AML-193 (cell line): ENCODE measurements at regions not wholly inside any gene's neighbourhood (a gene's known extent, or its start where the extent isn't known, plus 50 kb on each side); places are given as distances from the start of the nearest gene placed in this dataset.
A peak's percentile ranks its signal among the peaks of the same experiment; 100 is the strongest.

Source experiments
- DNase-seq, 2 experiments: peaks; one replicate each; lab custom pipeline; 2025; lab: John Stamatoyannopoulos, UW

GRCh38 chr6:93083337-93084230 lies 335.8 kb downstream of the EPHA7 start:
- DNase-seq = no peak

GRCh38 chr6:93081901-93082300 lies 337.5 kb downstream of the EPHA7 start:
- DNase-seq = no peak

- no peak for DNase-seq
Observed at GRCh38 chr6:93079061-93079460, 340.3 kb downstream of the EPHA7 start.

GRCh38 chr6:93073811-93074210 lies 345.5 kb downstream of the EPHA7 start:
- DNase-seq = no peak

- DNase-seq = no peak
Observed at GRCh38 chr6:93069856-93070255, 349.5 kb downstream of the EPHA7 start.

GRCh38 chr6:93059911-93060310 lies 359.4 kb downstream of the EPHA7 start:
- DNase-seq = no peak

- DNase-seq = no peak
Observed at GRCh38 chr6:93057584-93057983, 361.8 kb downstream of the EPHA7 start.

GRCh38 chr6:93048381-93048780 lies 371.0 kb downstream of the EPHA7 start:
- no peak for DNase-seq

GRCh38 chr6:93047033-93047432 lies 372.3 kb downstream of the EPHA7 start:
- DNase-seq = no peak

- no peak for DNase-seq
Observed at GRCh38 chr6:93045156-93045555, 374.2 kb downstream of the EPHA7 start.

GRCh38 chr6:93040375-93040774 lies 379.0 kb downstream of the EPHA7 start:
- DNase-seq = peak; percentile 77 to 84

GRCh38 chr6:93036835-93037234 lies 382.5 kb downstream of the EPHA7 start:
- peak; percentile 43 to 73 for DNase-seq

GRCh38 chr6:93035756-93036155 lies 383.6 kb downstream of the EPHA7 start:
- DNase-seq = no peak

GRCh38 chr6:93021235-93021915 lies 398.0 kb downstream of the EPHA7 start:
- no peak for DNase-seq

GRCh38 chr6:93017626-93018025 lies 401.7 kb downstream of the EPHA7 start:
- no peak for DNase-seq

- no peak for DNase-seq
Observed at GRCh38 chr6:93017213-93017612, 402.1 kb downstream of the EPHA7 start.

GRCh38 chr6:93013054-93013453 lies 406.3 kb downstream of the EPHA7 start:
- no peak for DNase-seq

GRCh38 chr6:93008375-93008774 lies 411.0 kb downstream of the EPHA7 start:
- no peak for DNase-seq

- no peak for DNase-seq
Observed at GRCh38 chr6:92989656-92990055, 429.7 kb downstream of the EPHA7 start.

- no peak for DNase-seq
Observed at GRCh38 chr6:92979281-92979680, 440.1 kb downstream of the EPHA7 start.

GRCh38 chr6:92977018-92977417 lies 442.3 kb downstream of the EPHA7 start:
- no peak for DNase-seq

- no peak for DNase-seq
Observed at GRCh38 chr6:92967362-92967761, 452.0 kb downstream of the EPHA7 start.

GRCh38 chr6:92962846-92963245 lies 456.5 kb downstream of the EPHA7 start:
- DNase-seq = no peak
